Transverse colon (tissue), 4 donors: ENCODE measurements at regions not wholly inside any gene's neighbourhood (a gene's known extent, or its start where the extent isn't known, plus 50 kb on each side); places are given as distances from the start of the nearest gene placed in this dataset.
"Not testable (repeated sequence)": the region's sequence is repeated elsewhere in the genome, so short reads cannot be mapped to it uniquely, and the experiment has no call there.

Experiments used
- DNase-seq: peaks from one replicate; pipeline ENCODE4 v3.0.0-alpha.2; 2019
- H3K27ac ChIP-seq, 4 donors: fragments of 200-600 bp; sonication (generic); 2 replicates each; pipeline ENCODE4 v1.5.1; 2016 to 2018; ENCODE audit warnings: inconsistent platforms in 4 of 4
- H3K27me3 ChIP-seq: fragments of 200-600 bp; sonication (generic); 2 replicates; pipeline ENCODE4 v1.5.1; 2017; ENCODE audit warnings: inconsistent platforms
- H3K36me3 ChIP-seq, 4 donors: fragments of 200-600 bp; sonication (generic); 2 replicates each; pipeline ENCODE4 v1.5.1; 2017 to 2019; ENCODE audit warnings: inconsistent platforms in 4 of 4
- H3K4me1 ChIP-seq, 4 donors: fragments of 200-600 bp; sonication (generic); 2 replicates each; pipeline ENCODE4 v1.5.1; 2017 to 2020; ENCODE audit warnings: inconsistent platforms in 4 of 4
- H3K4me3 ChIP-seq, 4 donors: fragments of 200-600 bp; sonication (generic); 1 replicate in 1 of 4; 2 replicates in 3 of 4; pipeline versions ENCODE4 v1.5.1 to v1.6.1; 2017 to 2019; ENCODE audit warnings: inconsistent platforms in 4 of 4
- H3K9me3 ChIP-seq, 2 donors: fragments of 200-600 bp; sonication (generic); 2 replicates each; pipeline ENCODE4 v1.5.1; 2017 to 2019; ENCODE audit warnings: inconsistent platforms in 2 of 2
- CTCF ChIP-seq, 5 experiments: fragments of 200-600 bp in 3 of 5; fragments of 450-650 bp in 2 of 5; sonication (generic) in 3 of 5; IDR thresholded peaks; 1 replicate in 2 of 5; 2 replicates in 3 of 5; pipeline ENCODE4 v1.5.1; 2016 to 2017; ENCODE audit warnings: antibody characterized with exemption in 5 of 5, inconsistent platforms in 3 of 5, mild to moderate bottlenecking in 2 of 5, moderate library complexity in 1 of 5
- EP300 ChIP-seq: sonication (generic); formaldehyde crosslinking; IDR thresholded peaks from one replicate; pipeline ENCODE4 v1.6.1; 2017; ENCODE audit warnings: antibody characterized with exemption, low read depth
- POLR2A ChIP-seq: fragments of 450-650 bp; IDR thresholded peaks from one replicate; pipeline ENCODE4 v1.6.1; 2016; ENCODE audit warnings: antibody characterized with exemption, mild to moderate bottlenecking, moderate library complexity
- POLR2AphosphoS5 ChIP-seq, 3 donors: sonication (generic); formaldehyde crosslinking; IDR thresholded peaks; one replicate each; pipeline ENCODE4 v1.6.1; 2016; ENCODE audit warnings: antibody characterized with exemption in 3 of 3
- WGBS, 2 donors: methylation state at CpG; one replicate each; pipeline ENCODE4 v1.1.5; 2018; ENCODE audit warnings: low coverage in 1 of 2; 5-methylcytosine and 5-hydroxymethylcytosine counted together
- in situ Hi-C, 4 donors: fragments of 200-750 bp; cut with MboI; loops; one replicate each; pipeline versions ENCODE4 v1.15.0 to v1.15.1; 2017; ENCODE audit warnings: low sequenced_read_pairs in 3 of 4, low pct_ligation_motif_present in 1 of 4, low pct_unique_long_range_greater_than_20kb in 1 of 4
- intact Hi-C: fragments of 100-400 bp; cut with DNase I; formaldehyde crosslinking; loops from one replicate; pipeline ENCODE4 v1.15.1; 2023; ENCODE audit warnings: low total_unique reads

- H3K4me1 ChIP-seq, result no peaks in the 10 kb centered on the region
- no peak overlapping the region for H3K27ac ChIP-seq
- H3K9me3 ChIP-seq, result no peaks in the 10 kb centered on the region
- H3K4me3 ChIP-seq, result no peak overlapping the region
- no peaks in the 10 kb centered on the region for H3K36me3 ChIP-seq
- H3K27me3 ChIP-seq, result no peaks in the 10 kb centered on the region
- intact Hi-C loops (no loop called here), in situ Hi-C loops (no loop called here)
- no peak for TF ChIP-seq POLR2A
- no peak for TF ChIP-seq EP300
- TF ChIP-seq POLR2AphosphoS5 (IDR thresholded peaks at IDR 0.05), result no peak
- WGBS, 2 donors, result 73 to 100% methylated on average over 1 to 4 of the region's 4 CpGs
- DNase-seq, result no peak
Measured at GRCh38 chrX:130467936-130468335, 66.1 kb downstream of the RBMX2 start.

- no peaks in the 10 kb centered on the region for H3K27me3 ChIP-seq
- in situ Hi-C loops, result no loop called here
- 71 to 80% methylated on average over 1 to 3 of the region's 3 CpGs for WGBS, 2 donors
Measured at GRCh38 chrX:130468395-130468923, 66.7 kb downstream of the RBMX2 start.

GRCh38 chrX:130482871-130483270, 81.1 kb downstream of the RBMX2 start:
- TF ChIP-seq CTCF (IDR thresholded peaks at IDR 0.05) (no peak), POLR2A (no peak), POLR2AphosphoS5 (IDR thresholded peaks at IDR 0.05) (no peak), EP300 (no peak)
- no peaks in the 10 kb centered on the region for H3K36me3 ChIP-seq
- intact Hi-C loops (no loop called here), in situ Hi-C loops (no loop called here)
- DNase-seq, result no peak
- 71% methylated on average over 2 of the region's 2 CpGs; no CpG with 5 or more reads in 1 of the 2 donors for WGBS, 2 donors
- H3K9me3 ChIP-seq, result no peaks in the 10 kb centered on the region
- no peak overlapping the region for H3K27ac ChIP-seq
- H3K4me1 ChIP-seq, result no peaks in the 10 kb centered on the region
- H3K27me3 ChIP-seq, result no peaks in the 10 kb centered on the region
- H3K4me3 ChIP-seq, result no peak overlapping the region

More at GRCh38 chrX:130468395-130468923, 66.7 kb downstream of the RBMX2 start:
- TF ChIP-seq EP300, result no peak
- TF ChIP-seq POLR2AphosphoS5 (IDR thresholded peaks at IDR 0.05), result no peak
- TF ChIP-seq CTCF (IDR thresholded peaks at IDR 0.05), result no peak
- TF ChIP-seq POLR2A, result no peak
- intact Hi-C loops, result no loop called here
- no peak overlapping the region for H3K27ac ChIP-seq
- no peaks in the 10 kb centered on the region for H3K9me3 ChIP-seq
- no peaks in the 10 kb centered on the region for H3K4me1 ChIP-seq
- H3K36me3 ChIP-seq, result no peaks in the 10 kb centered on the region
- DNase-seq, result no peak
- no peak overlapping the region for H3K4me3 ChIP-seq

- TF ChIP-seq POLR2A (no peak), CTCF (IDR thresholded peaks at IDR 0.05) (no peak), POLR2AphosphoS5 (IDR thresholded peaks at IDR 0.05) (no peak), EP300 (no peak)
Measured at GRCh38 chrX:130485870-130486269, 84.1 kb downstream of the RBMX2 start.

GRCh38 chrX:130495502-130495901, 93.7 kb downstream of the RBMX2 start:
- H3K27ac ChIP-seq, DNase-seq, H3K27me3 ChIP-seq, H3K36me3 ChIP-seq, H3K4me3 ChIP-seq, in situ Hi-C loops, intact Hi-C loops, H3K4me1 ChIP-seq, H3K9me3 ChIP-seq: not testable (repeated sequence)
- WGBS, 2 donors, result 87% methylated on average over 10 of the region's 10 CpGs; no CpG with 5 or more reads in 1 of the 2 donors

More at GRCh38 chrX:130485870-130486269, 84.1 kb downstream of the RBMX2 start:
- H3K4me3 ChIP-seq, result no peak overlapping the region
- H3K9me3 ChIP-seq, result no peaks in the 10 kb centered on the region
- 28 to 86% methylated on average over 1 of the region's 1 CpG for WGBS, 2 donors
- DNase-seq, result no peak
- no peaks in the 10 kb centered on the region for H3K4me1 ChIP-seq
- H3K27me3 ChIP-seq, result no peaks in the 10 kb centered on the region
- no peaks in the 10 kb centered on the region for H3K36me3 ChIP-seq
- intact Hi-C loops (no loop called here), in situ Hi-C loops (no loop called here)
- no peak overlapping the region for H3K27ac ChIP-seq
